ENCODE measurements at regions not wholly inside any gene's neighbourhood (a gene's known extent, or its start where the extent isn't known, plus 50 kb on each side); places are given as distances from the start of the nearest gene placed in this dataset.

DNA sequence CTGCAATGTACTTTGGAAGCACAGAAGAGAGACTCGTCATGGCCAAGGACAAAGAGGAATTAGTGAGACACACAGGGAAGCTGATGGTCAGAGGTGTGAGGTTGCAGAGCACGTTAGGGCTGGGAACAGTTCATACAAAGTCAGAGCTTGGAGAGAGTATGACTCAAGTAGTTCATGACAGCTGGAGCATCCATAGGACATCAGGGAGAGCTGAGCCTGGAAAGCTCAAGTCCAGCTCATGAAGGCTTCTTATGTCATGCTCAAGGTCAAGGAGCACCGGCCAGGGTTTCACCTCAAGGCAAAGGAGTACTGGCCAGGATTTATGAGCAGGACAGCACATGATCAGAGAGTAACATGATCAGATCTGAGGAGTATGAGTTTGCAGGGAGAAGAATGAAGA, 64.6 kb upstream of the CHST1 start:
- no peak for TF ChIP-seq CTCF (IDR thresholded peaks at IDR 0.05)
- no peak for TF ChIP-seq POLR2A (IDR thresholded peaks at IDR 0.05)

Data from testis (tissue), 2 donors.